ENCODE measurements at regions not wholly inside any gene's neighbourhood (a gene's known extent, or its start where the extent isn't known, plus 50 kb on each side); places are given as distances from the start of the nearest gene placed in this dataset.

DNA sequence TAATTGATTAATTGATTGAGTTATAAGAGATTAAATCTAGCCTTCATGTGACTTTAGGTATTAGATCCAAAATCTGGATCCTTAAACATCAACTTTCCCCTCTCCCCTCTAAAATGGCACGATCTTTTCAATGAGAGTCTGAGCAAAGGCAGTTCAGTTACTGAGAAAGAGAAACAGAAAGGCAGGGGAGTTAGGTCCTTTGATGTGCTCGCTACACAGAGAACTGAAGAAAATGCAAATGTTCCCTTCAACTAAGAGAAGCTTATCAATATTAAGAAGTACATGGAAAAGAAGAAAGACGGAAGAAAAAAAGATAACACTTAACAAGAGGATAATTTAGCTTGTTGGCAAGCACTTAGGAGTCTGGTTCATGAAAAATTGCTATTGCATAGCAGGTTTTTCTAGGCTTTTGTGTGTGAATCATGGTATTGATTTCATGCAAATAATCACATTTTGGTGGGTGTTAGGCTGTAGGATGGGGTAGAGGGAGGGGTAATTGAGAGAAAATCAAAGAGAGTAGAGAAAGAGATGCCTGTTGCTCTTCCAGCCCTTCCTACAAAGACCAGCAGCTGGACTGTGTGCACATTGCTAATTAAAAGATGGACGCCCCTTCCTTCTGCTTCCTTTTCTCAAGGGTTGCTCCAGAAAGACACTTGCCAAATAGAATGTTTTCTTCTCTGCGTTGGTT is 307.6 kb upstream of the PLXNA2 start:
- no peak for FAIRE-seq

DNA sequence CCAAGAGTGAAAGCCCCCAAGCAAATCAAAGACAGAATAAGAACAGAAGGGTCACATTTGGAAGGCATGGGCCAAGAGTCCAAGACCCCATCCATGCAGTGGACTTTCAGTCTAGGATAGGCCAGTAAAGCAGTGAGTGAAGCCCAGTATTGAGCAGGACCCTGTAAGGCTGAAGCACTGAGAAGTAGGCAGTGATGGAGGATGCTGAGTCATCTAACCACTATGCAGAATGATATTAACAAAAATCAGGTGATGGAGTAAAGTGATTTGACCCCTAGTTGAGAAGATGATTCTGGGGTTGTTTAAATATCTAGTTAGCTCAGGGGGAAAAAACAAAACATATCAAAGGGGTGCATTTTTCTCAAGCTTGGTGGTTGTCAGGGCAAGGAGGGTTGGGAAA is 308.7 kb upstream of the PLXNA2 start:
- no peak for FAIRE-seq

DNA sequence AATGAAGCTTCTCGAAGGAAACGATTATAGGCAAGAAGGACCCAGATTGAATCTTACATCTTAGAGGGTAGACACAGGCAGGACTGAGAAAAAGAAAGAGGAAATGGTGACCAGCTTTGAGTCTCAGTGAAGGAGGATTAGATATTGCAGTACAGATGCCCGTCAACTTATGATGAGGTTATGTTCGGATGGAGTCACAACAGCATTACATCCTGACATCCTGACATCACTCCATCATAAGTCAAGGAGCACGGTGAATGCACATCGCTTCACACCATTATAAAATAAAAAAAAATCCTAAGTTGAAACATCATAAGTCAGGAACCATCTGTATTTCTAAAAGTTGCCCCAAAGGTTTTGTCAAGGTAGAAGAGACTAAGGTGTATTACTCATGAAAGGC is 312.3 kb upstream of the PLXNA2 start:
- FAIRE-seq: no peak

DNA sequence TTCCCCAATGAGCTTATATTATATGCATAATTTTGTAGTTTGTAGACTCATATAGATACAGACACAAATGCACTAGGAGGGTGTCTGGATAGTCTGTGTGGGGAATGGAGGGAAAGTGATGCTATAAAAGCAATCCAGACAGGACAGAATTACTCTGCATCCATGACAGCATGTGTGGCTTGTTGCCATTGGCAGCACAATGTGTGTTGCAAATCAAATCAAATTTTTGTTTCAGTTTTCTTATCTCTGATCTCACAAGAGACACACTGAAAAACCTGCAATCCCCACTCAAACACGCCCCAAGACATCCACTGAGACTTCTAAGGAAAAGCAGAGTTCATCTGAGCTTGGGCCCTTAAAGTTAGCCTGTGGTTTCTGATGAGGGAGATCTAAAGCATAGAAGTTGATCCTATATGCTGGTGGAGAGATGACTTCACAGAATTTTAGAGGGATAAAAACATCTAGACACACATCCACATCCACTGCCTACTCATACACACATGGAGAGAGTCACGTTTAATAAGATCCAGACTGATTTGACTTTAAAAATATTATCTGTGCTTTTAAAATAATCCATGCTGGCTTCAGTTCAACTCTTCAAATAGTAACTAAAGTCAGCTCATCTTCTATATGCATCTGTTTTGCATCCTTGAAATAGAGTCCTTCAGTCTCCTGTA is 313.0 kb upstream of the PLXNA2 start:
- no peak for FAIRE-seq

DNA sequence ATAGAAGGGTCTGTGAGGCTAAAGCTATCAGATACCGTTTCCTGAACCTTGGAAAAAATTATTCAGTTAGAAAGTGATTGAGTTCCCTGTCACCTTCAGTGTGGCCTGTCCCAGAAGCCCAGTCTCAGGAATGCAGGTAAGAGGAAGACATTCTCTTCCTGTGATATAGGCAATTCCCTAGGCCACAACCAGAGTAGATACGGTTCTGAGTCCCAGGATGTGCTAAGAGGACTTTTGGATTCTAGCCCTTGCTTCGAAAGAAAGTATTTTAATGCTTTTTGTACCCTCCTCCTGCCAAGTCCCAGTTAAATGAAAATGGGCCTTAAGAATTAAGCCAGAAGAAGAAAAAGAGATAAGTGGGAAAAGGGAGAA is 313.5 kb upstream of the PLXNA2 start:
- no peak for FAIRE-seq

DNA sequence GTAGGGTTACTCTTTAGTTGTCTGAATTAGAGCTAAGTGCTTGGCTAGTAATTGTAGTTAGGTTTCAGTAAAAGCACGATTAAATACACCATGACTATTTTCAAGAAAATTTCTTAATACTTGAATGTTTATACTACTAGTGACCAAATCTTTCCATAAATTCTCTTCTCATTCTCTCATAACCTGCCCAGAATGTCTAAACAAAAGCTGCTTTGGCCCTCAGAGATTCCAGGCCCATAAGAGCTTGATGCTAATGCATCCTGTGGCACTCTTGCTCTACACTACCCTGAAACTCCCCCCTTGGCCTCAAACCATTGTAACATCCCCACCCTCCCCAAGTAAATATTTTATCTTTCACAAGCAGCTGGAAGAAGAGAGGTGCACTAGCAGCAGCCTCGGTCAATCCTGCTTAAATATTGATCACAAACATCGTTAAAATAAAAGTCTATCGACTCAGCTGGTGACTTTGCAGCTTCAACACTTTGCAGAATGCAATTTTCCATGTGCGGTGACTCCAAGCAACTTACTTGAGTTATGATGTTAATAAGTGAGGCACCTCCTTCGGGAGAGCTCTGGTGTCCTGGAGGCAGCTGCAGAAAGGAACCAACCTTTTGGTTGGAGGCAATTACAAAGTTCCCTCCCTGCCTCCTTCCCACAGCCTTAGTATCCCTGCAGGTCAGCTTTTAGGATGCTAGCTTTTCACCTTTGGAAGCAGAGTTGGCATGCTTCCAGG is 315.6 kb upstream of the PLXNA2 start:
- no peak for FAIRE-seq

DNA sequence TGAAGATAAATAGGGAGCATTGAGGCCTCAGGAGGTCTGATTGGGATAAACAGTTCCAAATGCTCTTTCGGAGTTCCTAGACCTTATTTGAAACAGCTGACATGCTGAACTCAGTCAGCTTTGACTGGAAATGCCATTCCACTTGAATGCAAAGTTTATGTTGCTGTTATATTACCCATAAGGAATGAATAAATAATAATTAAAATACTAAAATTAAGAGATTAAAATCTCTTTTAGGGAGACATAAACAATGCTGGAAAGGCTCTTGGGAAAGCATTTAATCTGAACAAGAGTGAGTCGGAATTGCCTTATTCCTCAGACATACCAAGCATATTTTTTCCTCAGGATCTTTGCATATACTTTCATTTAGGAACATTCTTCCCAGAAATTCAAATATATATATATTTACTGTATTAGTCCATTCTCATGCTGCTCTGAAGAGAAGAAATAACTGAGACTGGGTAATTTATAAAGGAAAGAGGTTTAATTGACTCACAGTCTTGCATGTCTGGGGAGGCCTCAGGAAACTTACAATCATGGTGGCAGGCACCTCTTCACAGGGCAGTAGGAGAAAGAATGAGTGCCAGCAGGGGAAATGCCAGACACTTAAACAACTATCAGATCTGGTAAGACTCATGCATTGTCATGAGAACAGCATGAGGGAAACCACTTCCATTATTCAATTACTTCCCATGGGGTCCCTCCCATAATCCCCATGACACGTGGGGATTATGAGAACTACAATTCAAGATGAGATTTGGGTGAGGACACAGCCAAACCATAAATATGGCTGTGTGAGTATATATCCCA is 318.2 kb upstream of the PLXNA2 start:
- no peak for FAIRE-seq

DNA sequence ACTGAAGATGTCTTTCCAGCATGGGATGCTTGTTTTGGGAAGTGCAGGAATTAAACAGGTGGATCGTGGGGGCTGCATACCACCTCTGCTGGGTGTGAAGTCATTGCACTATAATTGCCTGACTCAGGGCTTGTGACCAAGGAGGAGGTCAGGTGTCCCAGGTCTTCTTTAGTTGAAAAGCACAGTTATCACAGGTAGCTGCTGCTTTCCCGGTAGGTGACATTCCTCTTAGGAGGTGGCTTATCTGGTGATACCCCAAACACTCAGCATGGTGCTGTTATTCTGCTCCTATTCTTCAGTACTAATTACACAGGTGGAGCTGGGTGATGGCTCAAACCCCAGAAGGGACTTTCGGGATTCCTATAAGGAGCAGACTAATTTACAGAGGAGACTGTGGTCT is 320.3 kb upstream of the PLXNA2 start:
- FAIRE-seq: no peak

DNA sequence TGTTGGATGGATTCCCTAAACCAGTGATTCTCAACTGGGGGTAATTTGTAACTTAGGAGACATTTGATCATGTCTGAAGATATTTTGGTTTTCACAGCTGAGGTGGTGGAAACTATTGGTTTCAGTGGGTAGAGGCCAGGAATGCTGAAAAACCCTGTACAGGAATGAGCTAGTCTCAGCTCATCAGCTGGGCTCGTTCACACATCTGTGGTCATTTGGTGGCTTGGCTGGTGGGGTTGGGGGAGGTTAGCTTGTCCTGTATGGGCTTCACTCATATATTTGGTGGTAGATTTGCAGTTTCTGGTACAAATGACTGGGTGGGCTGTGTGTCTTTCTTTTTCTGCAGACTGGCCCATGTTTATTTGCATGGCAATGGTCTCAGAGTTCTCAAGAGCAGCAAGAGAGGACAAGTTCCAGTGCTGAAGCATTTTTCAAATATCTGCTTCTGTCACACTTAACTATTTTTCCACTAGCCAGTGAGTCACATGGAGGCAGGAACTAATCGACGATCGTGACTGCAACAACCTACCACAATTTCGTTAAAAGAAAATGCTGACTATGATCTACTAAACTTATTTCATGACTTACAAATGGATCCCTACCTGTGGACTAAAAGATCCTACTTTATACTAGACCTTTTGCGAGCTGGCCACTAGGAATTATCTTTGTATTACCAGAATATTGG is 321.7 kb upstream of the PLXNA2 start:
- FAIRE-seq: no peak

DNA sequence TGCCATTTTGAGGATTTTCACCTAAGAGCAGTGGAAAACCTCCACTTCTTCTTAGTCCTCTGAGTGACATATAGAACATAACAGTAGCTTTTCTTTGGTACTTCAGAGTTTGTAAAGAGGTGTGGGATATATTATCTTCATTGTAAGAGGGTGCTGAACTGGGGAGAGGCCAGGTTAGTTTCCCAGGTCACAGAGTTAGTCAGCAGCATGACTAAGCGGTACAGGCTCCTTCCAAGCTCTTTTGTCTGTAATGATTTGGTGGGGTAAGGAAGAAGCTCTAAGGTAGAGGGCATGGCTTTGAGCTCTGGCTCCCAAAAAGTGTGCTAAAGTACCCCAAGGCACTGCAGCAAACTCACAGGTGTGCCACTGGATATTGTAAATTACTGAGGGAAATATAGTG is 325.0 kb upstream of the PLXNA2 start:
- no peak for FAIRE-seq

DNA sequence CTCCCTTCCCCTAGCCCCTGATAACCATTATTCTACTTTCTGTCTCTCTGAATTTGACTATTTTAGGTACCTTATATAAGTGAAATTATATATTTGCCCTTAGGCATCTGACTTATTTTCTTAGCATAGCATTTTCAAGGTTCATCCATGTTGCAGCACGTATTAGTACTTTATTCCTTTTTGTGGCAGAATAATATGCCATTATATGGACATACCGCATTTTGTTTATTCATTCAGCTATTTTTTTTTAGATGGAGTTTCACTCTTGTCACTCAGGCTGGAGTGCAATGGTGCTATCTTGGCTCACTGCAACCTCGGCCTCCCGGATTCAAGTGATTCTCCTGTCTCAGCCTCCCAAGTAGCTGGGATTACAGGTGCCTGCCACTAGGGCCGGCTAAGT is 326.2 kb upstream of the PLXNA2 start:
- no peak for FAIRE-seq

DNA sequence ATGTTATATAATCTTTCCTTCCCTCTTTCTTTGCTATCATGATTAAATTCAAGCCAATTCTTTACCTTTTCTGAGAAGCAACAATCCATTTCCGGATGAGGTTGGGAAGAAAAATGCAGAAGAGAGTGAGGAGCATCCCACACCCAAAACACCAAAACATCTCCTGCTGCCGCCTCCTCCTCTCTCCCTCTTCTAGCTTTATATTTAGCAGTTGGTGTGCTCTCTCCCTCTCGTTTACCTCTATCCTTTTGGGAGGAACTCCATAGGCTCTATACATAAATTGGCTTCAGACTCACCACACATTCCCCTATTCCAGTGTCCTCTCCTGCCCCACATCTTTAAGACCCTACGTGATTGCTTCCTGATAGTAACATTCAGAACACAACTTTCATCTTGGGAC is 332.2 kb upstream of the PLXNA2 start:
- FAIRE-seq: no peak

DNA sequence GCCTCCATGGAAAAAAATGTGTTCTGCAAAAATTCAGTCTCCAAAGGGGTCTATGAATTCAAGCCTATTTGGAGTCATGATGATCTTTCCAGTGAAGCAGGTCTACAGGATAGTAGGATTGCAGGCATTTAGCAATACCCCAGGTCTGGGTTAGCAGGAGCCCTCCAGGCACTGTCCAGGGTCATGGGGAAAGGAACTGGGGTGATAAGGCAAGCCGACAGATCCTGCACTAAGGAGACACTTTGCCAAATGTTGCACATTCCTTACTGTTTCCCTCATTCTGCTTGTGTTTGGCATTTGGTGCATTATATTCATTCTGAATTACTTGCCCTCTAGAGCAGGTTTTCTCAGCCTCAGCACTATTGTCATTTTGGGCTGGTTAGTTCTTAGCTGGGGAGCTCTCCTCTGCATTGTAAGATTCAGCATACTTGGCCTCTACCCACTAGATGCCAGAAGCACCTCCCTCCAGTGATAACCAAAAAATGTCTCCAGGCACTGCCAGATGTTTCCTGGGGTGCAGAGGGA is 333.3 kb upstream of the PLXNA2 start:
- FAIRE-seq: no peak

DNA sequence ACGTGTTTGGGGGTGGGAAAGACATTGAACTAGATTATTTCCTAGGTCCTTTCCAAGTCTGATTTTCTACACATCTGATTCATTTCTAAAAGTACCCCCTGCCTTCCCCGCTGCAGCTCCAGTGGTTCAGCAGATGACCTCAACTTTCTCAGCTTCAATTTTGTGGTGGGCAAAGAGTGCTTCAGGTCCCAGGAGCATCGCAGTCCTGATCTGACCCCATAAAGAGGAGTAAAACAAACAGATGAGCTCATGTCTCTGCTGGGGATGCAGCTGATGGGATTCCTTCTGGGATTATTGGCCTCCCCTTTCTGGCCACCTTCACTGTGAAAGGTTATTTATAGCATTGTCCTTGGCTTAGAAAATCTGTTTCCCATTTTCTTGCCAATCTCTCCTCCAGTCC is 337.0 kb upstream of the PLXNA2 start:
- no peak for FAIRE-seq

DNA sequence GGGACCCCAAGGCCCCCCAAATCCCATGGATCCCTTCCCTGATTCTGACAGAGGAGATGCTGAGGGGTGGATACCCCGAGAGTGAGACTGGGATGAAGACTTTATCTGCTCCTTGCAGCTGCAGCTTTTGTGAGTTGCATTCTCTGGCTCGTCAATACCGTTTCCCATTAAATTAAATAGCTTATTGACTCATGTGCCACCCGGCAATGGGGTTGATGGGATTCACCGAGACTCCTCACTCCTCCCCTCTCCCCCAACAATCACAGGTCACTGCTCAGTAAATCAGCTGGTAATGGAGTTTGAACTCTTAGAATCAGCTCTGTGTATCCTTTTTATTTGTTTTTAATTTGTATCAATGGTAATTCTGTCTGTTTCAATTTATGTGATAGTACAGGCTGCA is 337.5 kb upstream of the PLXNA2 start:
- no peak for FAIRE-seq

DNA sequence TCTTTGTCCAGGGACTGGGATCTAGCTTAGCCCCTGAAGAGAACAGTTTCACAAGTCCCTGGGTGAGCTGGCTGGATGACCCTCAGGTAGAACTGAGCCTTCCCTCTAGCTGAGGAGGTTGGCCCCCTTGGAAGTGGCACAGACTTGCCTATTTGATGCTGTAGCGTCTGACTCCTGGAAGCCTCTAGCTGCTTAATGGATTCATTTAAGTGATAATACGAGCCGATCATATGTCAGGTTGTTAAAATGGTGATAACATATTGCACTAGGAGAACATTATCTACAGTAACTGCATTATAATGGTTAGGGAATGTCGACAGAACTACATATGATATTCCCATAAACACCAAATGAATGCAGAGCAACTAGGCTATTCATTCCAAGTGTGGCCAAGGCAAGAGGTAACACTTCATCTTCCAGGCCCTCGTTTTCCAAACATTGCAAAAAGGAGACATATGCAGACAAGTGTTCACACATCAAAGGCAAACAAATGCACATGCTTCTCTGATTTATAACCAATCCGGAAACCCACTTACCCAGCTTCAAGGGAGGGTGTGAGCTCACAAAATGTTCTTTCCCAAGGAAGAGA is 340.1 kb upstream of the PLXNA2 start:
- FAIRE-seq: no peak

DNA sequence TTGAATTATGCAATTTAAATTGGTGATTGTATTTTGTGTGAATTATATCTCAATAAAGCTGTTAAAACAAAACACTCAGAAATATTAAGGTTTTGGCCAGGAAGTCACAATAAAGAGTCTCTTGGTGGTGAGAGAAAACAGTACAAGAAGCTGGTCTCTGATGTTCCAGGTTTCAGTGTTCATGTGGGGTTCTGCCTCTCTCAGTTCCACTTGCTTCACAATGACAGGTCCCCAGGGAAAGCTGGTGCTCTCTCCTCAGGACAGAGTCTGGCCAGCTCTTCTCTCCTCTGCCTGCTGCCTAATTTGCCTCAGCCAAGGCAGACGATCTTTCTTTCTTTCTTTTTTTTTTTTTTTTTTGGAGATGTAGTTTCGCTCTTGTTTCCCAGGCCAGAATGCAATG is 342.9 kb upstream of the PLXNA2 start:
- no peak for FAIRE-seq

DNA sequence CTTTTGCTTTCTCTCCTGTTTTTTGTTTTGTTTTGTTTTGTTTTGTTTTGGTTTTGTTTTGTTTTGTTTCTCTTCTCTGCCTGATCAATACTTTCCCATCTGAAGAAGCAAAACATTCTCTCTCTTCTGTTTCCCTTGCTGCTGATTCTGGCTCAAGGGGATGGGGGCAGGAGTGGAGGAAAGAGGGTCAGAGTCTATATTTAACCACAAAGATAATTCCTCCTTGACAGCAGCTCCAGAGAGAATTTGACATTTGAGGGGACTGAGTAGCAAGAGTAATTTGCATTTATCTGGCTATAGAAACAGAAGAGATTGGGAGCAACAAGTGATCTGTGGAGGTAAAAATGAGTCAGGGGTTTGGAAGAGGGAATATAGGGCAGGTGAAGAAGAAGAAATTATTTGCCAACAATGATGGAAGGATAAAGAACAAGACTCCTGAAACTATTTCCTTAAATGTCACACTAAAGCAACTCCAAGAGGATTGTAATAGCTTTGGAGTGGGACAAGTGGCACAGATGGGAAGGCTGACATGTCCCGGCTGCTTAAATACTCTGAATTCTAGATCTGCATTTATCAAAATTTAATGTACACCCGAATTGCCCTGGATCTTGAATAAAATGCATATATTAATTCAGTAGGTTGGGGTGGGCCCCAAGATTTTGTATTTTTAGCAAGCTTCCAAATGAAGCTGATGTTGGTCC is 349.3 kb upstream of the PLXNA2 start:
- no peak for FAIRE-seq

DNA sequence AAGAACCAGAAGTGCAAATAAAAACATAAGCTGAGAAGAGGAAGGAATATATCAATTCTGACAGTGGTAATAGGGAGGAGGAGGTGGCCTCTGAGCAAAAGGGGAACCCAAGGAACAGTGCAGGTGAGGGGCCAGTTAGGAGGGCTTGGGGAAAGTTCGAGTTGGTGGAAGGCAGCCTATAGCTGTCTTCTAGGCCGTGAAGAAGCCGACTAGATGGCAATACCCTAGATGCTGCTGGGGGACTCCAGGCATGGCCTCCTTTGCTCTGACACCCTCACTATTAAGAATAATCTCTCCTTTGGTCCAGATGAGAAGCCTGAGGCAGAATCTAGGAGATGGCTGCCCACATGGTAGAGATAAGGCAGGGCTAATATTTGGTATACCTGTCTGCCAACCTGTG is 351.1 kb upstream of the PLXNA2 start:
- FAIRE-seq: no peak

DNA sequence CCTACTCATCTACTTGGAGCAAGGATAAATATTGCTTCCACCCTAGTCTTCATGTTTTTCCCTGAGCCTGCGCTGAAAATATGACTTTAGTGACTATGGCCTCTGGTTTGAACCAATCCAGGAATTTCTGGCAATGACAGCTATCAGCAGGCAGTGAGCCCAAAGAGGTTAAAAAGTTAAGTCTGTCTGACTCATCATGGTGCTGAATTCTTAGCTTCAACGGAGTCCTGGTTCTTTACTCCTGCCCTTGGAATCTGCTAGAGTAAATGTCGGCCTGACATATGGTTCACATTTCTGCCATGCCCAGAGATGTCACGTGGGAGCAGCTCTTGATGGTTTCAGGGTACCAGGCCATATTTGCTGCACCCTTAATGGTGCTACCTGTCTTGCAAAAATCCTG is 351.6 kb upstream of the PLXNA2 start:
- no peak for FAIRE-seq

DNA sequence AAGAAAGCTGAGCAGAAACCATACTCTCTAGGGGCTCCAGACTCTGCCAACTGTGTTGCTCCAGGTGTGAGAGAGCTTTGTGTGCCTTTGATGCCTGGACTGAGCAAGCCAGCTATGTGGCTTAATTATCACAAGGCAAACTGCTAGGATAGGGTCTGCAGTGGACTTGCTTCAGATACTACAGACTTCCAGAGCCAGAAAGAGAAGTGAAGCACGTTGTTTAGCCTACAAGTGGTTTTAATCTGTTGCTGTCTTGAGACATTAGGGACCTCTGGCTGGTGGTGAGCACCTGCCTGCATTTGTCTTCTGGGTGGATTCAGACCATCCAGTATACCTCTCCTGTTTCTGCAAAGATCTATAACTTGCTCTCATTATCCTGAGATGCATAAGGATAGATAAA is 353.4 kb upstream of the PLXNA2 start:
- FAIRE-seq: no peak

DNA sequence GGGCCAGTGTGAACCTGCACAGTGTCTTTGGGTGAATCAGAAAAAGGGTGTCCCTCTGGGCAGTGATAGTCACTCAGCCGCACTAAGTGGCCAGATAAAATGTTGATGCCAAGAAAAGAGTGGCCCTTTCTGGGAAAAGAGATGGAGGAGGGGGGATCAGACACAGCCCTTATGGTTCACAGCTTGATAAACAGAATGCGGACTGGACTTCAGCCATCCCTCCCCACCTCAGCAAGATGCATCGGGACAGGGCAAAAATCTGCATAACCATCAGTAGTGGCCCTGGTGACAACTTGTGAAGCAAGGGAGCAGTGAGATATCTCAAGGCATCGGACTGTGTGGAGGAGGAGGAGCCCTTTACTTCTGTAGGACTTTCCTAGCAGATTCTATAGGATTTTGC is 353.8 kb upstream of the PLXNA2 start:
- no peak for FAIRE-seq

All from A204.1 (cell line).